CD4-positive, alpha-beta T cell (primary cell): ENCODE measurements at regions not wholly inside any gene's neighbourhood (a gene's known extent, or its start where the extent isn't known, plus 50 kb on each side); places are given as distances from the start of the nearest gene placed in this dataset.

Source experiments
- ATAC-seq: fragments of 200-7000 bp; cut with Tn5 transposase; one replicate; pipeline ENCODE4 v1.10.0; 2022; ENCODE audit warnings: mild to moderate bottlenecking; ENCODE audit not compliant: poor library complexity
- CTCF ChIA-PET: fragments of 350-600 bp; sonication (Branson Sonifier 250); formaldehyde crosslinking; loops from one replicate; lab custom pipeline; 2021; ENCODE audit warnings: antibody characterized with exemption, inconsistent platforms; lab: Charles Lee
- POLR2A ChIA-PET: fragments of 350-600 bp; sonication (Branson Sonifier 250); formaldehyde crosslinking; loops from one replicate; lab custom pipeline; 2021; ENCODE audit warnings: antibody characterized with exemption, inconsistent platforms; lab: Charles Lee
- DNase-seq, 14 experiments: peaks; one replicate each; pipeline ENCODE4 v3.0.0-alpha.2; 2013 to 2020; ENCODE audit warnings: mixed read lengths in 2 of 14
- H3K27ac ChIP-seq, 2 donors: one replicate each; pipeline versions ENCODE4 v1.5.1 to v1.7.0; 2013; ENCODE audit warnings: low read length in 2 of 2, low read depth in 1 of 2, mild to moderate bottlenecking in 1 of 2
- H3K27me3 ChIP-seq, 2 experiments: 1 replicate in 1 of 2; 2 replicates in 1 of 2; pipeline versions ENCODE4 v1.6.1 to v1.7.0; 2013; ENCODE audit warnings: low read length in 2 of 2, control low read depth in 1 of 2, mild to moderate bottlenecking in 1 of 2, moderate library complexity in 1 of 2; ENCODE audit not compliant: insufficient read depth in 2 of 2, control insufficient read depth in 1 of 2
- H3K36me3 ChIP-seq: one replicate; pipeline ENCODE4 v1.6.1; 2013; ENCODE audit warnings: low read length, control low read depth; ENCODE audit not compliant: insufficient read depth
- H3K4me1 ChIP-seq: one replicate; pipeline ENCODE4 v1.6.1; 2013; ENCODE audit warnings: low read length, control low read depth; ENCODE audit not compliant: insufficient read depth
- H3K4me3 ChIP-seq: one replicate; pipeline ENCODE4 v1.5.1; 2013; ENCODE audit warnings: mild to moderate bottlenecking, low read length, moderate library complexity
- H3K9me3 ChIP-seq, 2 experiments: 1 replicate in 1 of 2; 2 replicates in 1 of 2; pipeline versions ENCODE4 v1.6.1 to v1.7.0; 2013; ENCODE audit warnings: low read length in 2 of 2, mild to moderate bottlenecking in 2 of 2, control low read depth in 1 of 2, moderate library complexity in 1 of 2; ENCODE audit not compliant: control insufficient read depth in 1 of 2, insufficient read depth in 1 of 2
- H3K27ac Mint-ChIP-seq: one replicate; pipeline ENCODE4 v1.8.0; 2020; ENCODE audit warnings: mixed read lengths
- H3K27me3 Mint-ChIP-seq: one replicate; pipeline ENCODE4 v1.8.0; 2021; ENCODE audit warnings: mixed read lengths
- H3K36me3 Mint-ChIP-seq: one replicate; pipeline ENCODE4 v1.8.0; 2021; ENCODE audit warnings: low read depth, mixed read lengths
- H3K4me1 Mint-ChIP-seq: one replicate; pipeline ENCODE4 v1.8.0; 2021; ENCODE audit warnings: low read depth, mixed read lengths
- H3K4me3 Mint-ChIP-seq: one replicate; pipeline ENCODE4 v1.8.0; 2020; ENCODE audit warnings: mild to moderate bottlenecking, mixed read lengths
- H3K9me3 Mint-ChIP-seq: one replicate; pipeline ENCODE4 v1.8.0; 2020; ENCODE audit warnings: mixed read lengths
- intact Hi-C, 2 experiments: fragments of 100-400 bp; cut with DNase I in 1 of 2; cut with micrococcal nuclease in 1 of 2; formaldehyde crosslinking; loops; one replicate each; pipeline versions ENCODE4 v1.15.1 to v1.9.0; 2023 to 2025; cut with DNase I, micrococcal nuclease
- TF ChIP-seq, protein P1 (sequence below): fragments of 200-600 bp; IDR thresholded peaks from one replicate; pipeline ENCODE4 v1.8.0; 2022; ENCODE audit warnings: antibody characterized with exemption, mild to moderate bottlenecking

- Histone ChIP-seq H3K4me1 (no peaks in the 10 kb centered on the region), H3K9me3 (peaks cover 0 to 37% of the 10 kb centered on the region in 2 experiments), H3K36me3 (no peaks in the 10 kb centered on the region), H3K27me3 (no peaks in the 10 kb centered on the region), H3K27ac (no peak overlapping the region), H3K4me3 (no peak overlapping the region)
- DNase-seq (no peak), ATAC-seq (no peak)
- intact Hi-C loops = no loop called here
- ChIA-PET CTCF (no interaction called here), POLR2A (no interaction called here)
- no peaks in the 10 kb centered on the region for H3K4me1 Mint-ChIP-seq
- no peak overlapping the region for H3K4me3 Mint-ChIP-seq
- no peaks in the 10 kb centered on the region for H3K27me3 Mint-ChIP-seq
- H3K36me3 Mint-ChIP-seq = no peaks in the 10 kb centered on the region
- H3K27ac Mint-ChIP-seq = no peak overlapping the region
- peaks cover 5% of the 10 kb centered on the region for H3K9me3 Mint-ChIP-seq
- TF ChIP-seq, protein P1, sequence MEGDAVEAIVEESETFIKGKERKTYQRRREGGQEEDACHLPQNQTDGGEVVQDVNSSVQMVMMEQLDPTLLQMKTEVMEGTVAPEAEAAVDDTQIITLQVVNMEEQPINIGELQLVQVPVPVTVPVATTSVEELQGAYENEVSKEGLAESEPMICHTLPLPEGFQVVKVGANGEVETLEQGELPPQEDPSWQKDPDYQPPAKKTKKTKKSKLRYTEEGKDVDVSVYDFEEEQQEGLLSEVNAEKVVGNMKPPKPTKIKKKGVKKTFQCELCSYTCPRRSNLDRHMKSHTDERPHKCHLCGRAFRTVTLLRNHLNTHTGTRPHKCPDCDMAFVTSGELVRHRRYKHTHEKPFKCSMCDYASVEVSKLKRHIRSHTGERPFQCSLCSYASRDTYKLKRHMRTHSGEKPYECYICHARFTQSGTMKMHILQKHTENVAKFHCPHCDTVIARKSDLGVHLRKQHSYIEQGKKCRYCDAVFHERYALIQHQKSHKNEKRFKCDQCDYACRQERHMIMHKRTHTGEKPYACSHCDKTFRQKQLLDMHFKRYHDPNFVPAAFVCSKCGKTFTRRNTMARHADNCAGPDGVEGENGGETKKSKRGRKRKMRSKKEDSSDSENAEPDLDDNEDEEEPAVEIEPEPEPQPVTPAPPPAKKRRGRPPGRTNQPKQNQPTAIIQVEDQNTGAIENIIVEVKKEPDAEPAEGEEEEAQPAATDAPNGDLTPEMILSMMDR = no peak
Measured at GRCh38 chr2:5939553-5939952, 247.4 kb downstream of the SOX11 start.

DNA sequence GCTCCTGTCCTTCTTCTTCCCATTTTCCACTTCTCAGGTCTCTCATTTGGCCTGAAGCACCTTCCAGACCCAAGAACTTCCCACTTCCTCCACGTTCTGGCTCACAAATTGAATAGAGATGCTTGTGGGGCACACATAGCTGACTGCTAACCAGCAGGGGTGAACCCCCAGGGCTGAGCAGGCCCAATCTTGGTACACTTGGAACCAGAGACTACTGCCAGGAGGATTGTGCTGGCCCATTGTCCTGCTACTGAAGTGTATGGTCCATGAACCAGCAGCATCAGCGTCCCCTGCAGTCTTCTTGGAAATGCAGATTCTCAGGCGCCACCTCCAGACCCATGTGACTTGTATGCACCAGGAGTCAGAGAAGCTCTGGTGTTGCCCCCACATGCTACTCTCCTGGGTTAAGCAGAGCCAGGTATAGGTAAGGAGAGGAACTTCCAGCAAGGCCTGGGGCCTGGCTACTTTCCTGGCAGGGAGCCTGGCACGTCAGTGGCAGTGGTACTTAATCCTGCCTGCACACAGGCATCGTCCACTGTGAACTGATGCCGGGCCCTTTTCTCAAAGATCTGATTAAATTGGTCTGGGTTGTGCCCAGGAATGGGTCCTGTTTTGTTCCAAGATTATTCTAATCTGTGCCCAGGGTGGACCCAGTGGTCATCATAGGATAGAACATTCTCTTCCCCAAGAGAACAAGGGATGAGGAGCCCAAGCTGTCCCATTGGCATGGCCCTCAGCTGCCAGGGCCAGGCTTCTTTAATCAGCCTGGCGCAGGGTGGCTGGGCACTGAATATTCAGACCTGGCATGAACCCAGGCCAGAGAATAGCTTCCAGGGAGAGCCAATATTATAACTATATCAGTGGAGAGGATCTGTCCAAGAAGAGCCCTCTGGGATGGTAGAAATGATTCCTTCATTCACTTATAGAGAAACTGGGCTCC lies 248.7 kb downstream of the SOX11 start:
- Histone ChIP-seq H3K36me3 (no peaks in the 10 kb centered on the region), H3K4me1 (no peaks in the 10 kb centered on the region), H3K27me3 (no peaks in the 10 kb centered on the region), H3K9me3 (peaks cover 0 to 42% of the 10 kb centered on the region in 2 experiments), H3K27ac (no peak overlapping the region), H3K4me3 (no peak overlapping the region)
- DNase-seq (no peak), ATAC-seq (no peak)
- Mint-ChIP-seq H3K27me3 (no peaks in the 10 kb centered on the region), H3K27ac (no peak overlapping the region), H3K9me3 (peaks cover 5% of the 10 kb centered on the region), H3K36me3 (no peaks in the 10 kb centered on the region), H3K4me1 (no peaks in the 10 kb centered on the region), H3K4me3 (no peak overlapping the region)
- intact Hi-C loops = no loop called here
- POLR2A ChIA-PET = no interaction called here
- TF ChIP-seq, protein P1 = no peak
- CTCF ChIA-PET = no interaction called here

DNA sequence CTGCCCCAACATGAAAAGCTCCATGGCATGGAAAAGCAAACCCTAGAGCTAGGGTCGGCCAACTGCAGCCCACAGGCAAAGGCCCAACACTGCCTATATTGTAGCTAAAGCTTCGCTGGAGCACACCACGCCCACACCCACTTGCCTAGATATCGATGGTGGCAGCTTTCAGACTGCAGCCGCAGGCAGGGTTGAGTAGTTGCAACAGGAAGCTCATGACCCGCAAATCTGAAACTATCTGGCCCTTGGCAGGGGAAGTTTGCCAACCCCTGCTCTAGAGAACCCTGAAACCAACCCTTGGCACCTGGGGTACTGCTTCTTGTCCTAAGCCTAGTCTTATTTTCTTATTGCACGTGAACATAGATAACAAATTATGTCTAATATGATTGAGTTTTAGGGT lies 250.0 kb downstream of the SOX11 start:
- H3K36me3 Mint-ChIP-seq = no peaks in the 10 kb centered on the region
- no peak overlapping the region for H3K4me3 Mint-ChIP-seq
- ChIA-PET POLR2A (no interaction called here), CTCF (no interaction called here)
- no peaks in the 10 kb centered on the region for H3K27me3 Mint-ChIP-seq
- Histone ChIP-seq H3K36me3 (no peaks in the 10 kb centered on the region), H3K27me3 (no peaks in the 10 kb centered on the region), H3K27ac (no peak overlapping the region), H3K4me3 (no peak overlapping the region), H3K9me3 (peaks cover 0 to 35% of the 10 kb centered on the region in 2 experiments), H3K4me1 (no peaks in the 10 kb centered on the region)
- H3K27ac Mint-ChIP-seq = no peak overlapping the region
- ATAC-seq (no peak), DNase-seq (no peak)
- TF ChIP-seq, protein P1 = no peak
- H3K9me3 Mint-ChIP-seq = peaks cover 3% of the 10 kb centered on the region
- intact Hi-C loops = no loop called here
- no peaks in the 10 kb centered on the region for H3K4me1 Mint-ChIP-seq
